ENCODE measurements at regions not wholly inside any gene's neighbourhood (a gene's known extent, or its start where the extent isn't known, plus 50 kb on each side); places are given as distances from the start of the nearest gene placed in this dataset.

GRCh38 chr6:132907231-132907630 lies 92.9 kb downstream of the RPS12 start:
- no peaks in the 10 kb centered on the region for H4K20me1 ChIP-seq
- no peak overlapping the region for H3K27ac ChIP-seq
- H3K36me3 ChIP-seq = no peaks in the 10 kb centered on the region
- H3K27me3 ChIP-seq = no peaks in the 10 kb centered on the region
- H3K4me3 ChIP-seq = no peak overlapping the region
- no peak overlapping the region for H3K4me2 ChIP-seq
- TF ChIP-seq Cebpa-rat (IDR thresholded peaks at IDR 0.05) = no peak
- no peaks in the 10 kb centered on the region for H3K4me1 ChIP-seq
- no peak overlapping the region for H3K9ac ChIP-seq
- H3K9me3 ChIP-seq = no peaks in the 10 kb centered on the region

- H3K27me3 ChIP-seq = no peaks in the 10 kb centered on the region
- no peaks in the 10 kb centered on the region for H3K36me3 ChIP-seq
- H3K27ac ChIP-seq = no peak overlapping the region
- H3K4me3 ChIP-seq = no peak overlapping the region
- H3K9ac ChIP-seq = no peak overlapping the region
- TF ChIP-seq Cebpa-rat (IDR thresholded peaks at IDR 0.05) = no peak
- H3K4me2 ChIP-seq = no peak overlapping the region
- H3K4me1 ChIP-seq = no peaks in the 10 kb centered on the region
- H4K20me1 ChIP-seq = no peaks in the 10 kb centered on the region
- no peaks in the 10 kb centered on the region for H3K9me3 ChIP-seq
These were observed 93.5 kb downstream of the RPS12 start for GRCh38 chr6:132907914-132908313.

DNA sequence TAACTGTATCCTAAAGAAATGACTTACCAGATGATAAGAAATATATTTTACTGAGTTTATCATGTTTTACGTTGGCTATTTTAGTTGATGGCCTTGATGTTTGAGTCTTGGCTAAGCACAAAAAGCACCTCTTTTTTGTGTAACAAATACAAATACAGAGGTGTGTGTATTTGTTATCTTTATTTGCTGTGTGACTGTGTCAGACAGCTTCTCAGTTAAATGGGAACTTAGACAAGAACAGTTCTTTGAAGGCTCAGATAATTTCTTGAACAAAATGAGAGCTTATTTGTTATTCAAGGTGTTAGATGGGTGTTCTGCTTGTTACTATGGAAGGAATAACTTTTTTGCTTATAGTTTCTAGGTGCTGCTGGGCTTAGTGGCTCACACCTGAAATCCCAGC lies 95.4 kb downstream of the RPS12 start:
- Histone ChIP-seq H3K4me3 (no peak overlapping the region), H3K4me2 (no peak overlapping the region), H3K27ac (no peak overlapping the region), H4K20me1 (no peaks in the 10 kb centered on the region), H3K4me1 (no peaks in the 10 kb centered on the region), H3K27me3 (no peaks in the 10 kb centered on the region), H3K9me3 (no peaks in the 10 kb centered on the region), H3K9ac (no peak overlapping the region), H3K36me3 (no peaks in the 10 kb centered on the region)
- TF ChIP-seq Cebpa-rat (IDR thresholded peaks at IDR 0.05) = no peak

- Histone ChIP-seq H4K20me1 (no peaks in the 10 kb centered on the region), H3K9ac (no peak overlapping the region), H3K4me3 (no peak overlapping the region), H3K27ac (no peak overlapping the region), H3K4me1 (no peaks in the 10 kb centered on the region), H3K4me2 (no peak overlapping the region), H3K9me3 (no peaks in the 10 kb centered on the region), H3K36me3 (no peaks in the 10 kb centered on the region), H3K27me3 (no peaks in the 10 kb centered on the region)
- TF ChIP-seq Cebpa-rat (IDR thresholded peaks at IDR 0.05) = no peak
These were observed 96.4 kb downstream of the RPS12 start for GRCh38 chr6:132910759-132911158.

GRCh38 chr6:132919045-132919860 lies 104.9 kb downstream of the RPS12 start:
- Histone ChIP-seq H3K9me3 (no peaks in the 10 kb centered on the region), H3K4me1 (no peaks in the 10 kb centered on the region), H3K4me3 (no peak overlapping the region), H4K20me1 (no peaks in the 10 kb centered on the region), H3K9ac (no peak overlapping the region), H3K36me3 (no peaks in the 10 kb centered on the region), H3K4me2 (no peak overlapping the region), H3K27ac (no peak overlapping the region), H3K27me3 (no peaks in the 10 kb centered on the region)
- TF ChIP-seq Cebpa-rat (IDR thresholded peaks at IDR 0.05) = no peak

DNA sequence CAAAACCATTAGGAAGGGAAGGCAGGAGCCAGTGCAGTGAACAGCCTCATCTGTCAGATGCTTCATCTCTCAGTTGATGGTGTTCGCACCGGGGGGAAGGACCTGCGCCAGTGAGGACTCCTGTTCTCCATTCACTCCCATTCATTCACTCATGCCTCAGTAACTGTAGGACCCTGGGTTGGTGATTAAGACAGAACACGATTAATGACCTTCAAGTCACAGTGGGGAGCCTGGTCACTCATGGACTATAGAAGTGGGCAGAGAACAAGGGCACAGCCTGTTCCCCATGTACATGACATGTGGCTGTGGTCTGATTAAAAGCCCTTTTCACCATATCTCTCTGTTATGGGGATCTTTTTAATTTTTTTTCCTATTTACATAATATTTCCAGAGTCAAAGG lies 113.3 kb downstream of the RPS12 start:
- peaks cover 14% of the 10 kb centered on the region for H3K4me1 ChIP-seq
- no peak overlapping the region for H3K4me2 ChIP-seq
- H3K27me3 ChIP-seq = no peaks in the 10 kb centered on the region
- no peaks in the 10 kb centered on the region for H3K9me3 ChIP-seq
- no peaks in the 10 kb centered on the region for H3K36me3 ChIP-seq
- H3K4me3 ChIP-seq = no peak overlapping the region
- no peak overlapping the region for H3K9ac ChIP-seq
- H4K20me1 ChIP-seq = no peaks in the 10 kb centered on the region
- no peak for TF ChIP-seq Cebpa-rat (IDR thresholded peaks at IDR 0.05)
- H3K27ac ChIP-seq = no peak overlapping the region

GRCh38 chr6:132929141-132929540 lies 114.8 kb downstream of the RPS12 start:
- no peaks in the 10 kb centered on the region for H3K9me3 ChIP-seq
- no peak for TF ChIP-seq Cebpa-rat (IDR thresholded peaks at IDR 0.05)
- H3K36me3 ChIP-seq = no peaks in the 10 kb centered on the region

GRCh38 chr6:132931313-132931712 lies 116.9 kb downstream of the RPS12 start:
- Histone ChIP-seq H3K9me3 (no peaks in the 10 kb centered on the region), H4K20me1 (no peaks in the 10 kb centered on the region), H3K9ac (no peak overlapping the region), H3K36me3 (no peaks in the 10 kb centered on the region), H3K27me3 (no peaks in the 10 kb centered on the region), H3K27ac (no peak overlapping the region), H3K4me2 (no peak overlapping the region), H3K4me3 (no peak overlapping the region), H3K4me1 (peaks cover 28% of the 10 kb centered on the region)
- TF ChIP-seq Cebpa-rat (IDR thresholded peaks at IDR 0.05) = no peak

More at GRCh38 chr6:132929141-132929540, 114.8 kb downstream of the RPS12 start:
- H3K4me2 ChIP-seq = no peak overlapping the region
- no peak overlapping the region for H3K4me3 ChIP-seq
- H3K4me1 ChIP-seq = peaks cover 28% of the 10 kb centered on the region
- no peak overlapping the region for H3K9ac ChIP-seq
- H3K27ac ChIP-seq = no peak overlapping the region
- no peaks in the 10 kb centered on the region for H4K20me1 ChIP-seq
- no peaks in the 10 kb centered on the region for H3K27me3 ChIP-seq

GRCh38 chr6:132931936-132932514 lies 117.7 kb downstream of the RPS12 start:
- H3K4me1 ChIP-seq = peaks cover 28% of the 10 kb centered on the region
- no peaks in the 10 kb centered on the region for H3K9me3 ChIP-seq
- no peaks in the 10 kb centered on the region for H3K27me3 ChIP-seq
- no peak for TF ChIP-seq Cebpa-rat (IDR thresholded peaks at IDR 0.05)
- no peak overlapping the region for H3K4me3 ChIP-seq
- no peak overlapping the region for H3K9ac ChIP-seq
- H3K4me2 ChIP-seq = peak overlapping the region; percentile 64
- no peak overlapping the region for H3K27ac ChIP-seq
- no peaks in the 10 kb centered on the region for H4K20me1 ChIP-seq
- H3K36me3 ChIP-seq = no peaks in the 10 kb centered on the region

DNA sequence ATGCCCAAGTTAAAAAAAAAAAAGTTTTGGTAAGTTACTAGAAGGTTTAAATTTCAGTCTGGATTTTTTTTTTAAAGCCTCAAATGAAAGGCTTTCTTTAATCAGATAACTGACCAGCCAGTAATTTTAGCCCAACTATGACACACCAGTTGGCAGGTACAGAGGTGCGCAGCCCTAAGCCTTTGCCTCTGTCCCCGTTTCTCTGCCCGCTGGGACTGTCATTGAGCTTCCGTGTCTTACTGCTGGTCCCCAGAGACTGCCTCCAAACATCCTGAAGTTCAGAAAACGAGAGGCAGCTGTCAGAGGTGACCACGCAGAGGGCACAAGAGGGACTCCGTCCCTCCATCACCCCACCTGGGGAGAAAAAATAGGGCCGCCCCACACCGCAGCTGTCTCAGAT lies 118.2 kb downstream of the RPS12 start:
- H3K4me2 ChIP-seq = peak overlapping the region; percentile 64
- no peaks in the 10 kb centered on the region for H4K20me1 ChIP-seq
- H3K36me3 ChIP-seq = no peaks in the 10 kb centered on the region
- H3K27ac ChIP-seq = no peak overlapping the region
- no peaks in the 10 kb centered on the region for H3K27me3 ChIP-seq
- TF ChIP-seq Cebpa-rat (IDR thresholded peaks at IDR 0.05) = no peak
- no peak overlapping the region for H3K9ac ChIP-seq
- peaks cover 28% of the 10 kb centered on the region for H3K4me1 ChIP-seq
- no peak overlapping the region for H3K4me3 ChIP-seq
- no peaks in the 10 kb centered on the region for H3K9me3 ChIP-seq
